Muscle of leg (tissue), 3 donors: ENCODE measurements at regions not wholly inside any gene's neighbourhood (a gene's known extent, or its start where the extent isn't known, plus 50 kb on each side); places are given as distances from the start of the nearest gene placed in this dataset.

Experiments used
- DNase-seq: peaks from one replicate; pipeline ENCODE4 v3.0.0; 2013
- H3K27ac ChIP-seq: one replicate; pipeline ENCODE4 v1.5.1; 2013; ENCODE audit warnings: mild to moderate bottlenecking, low read length, control low read depth
- H3K27me3 ChIP-seq: one replicate; pipeline ENCODE4 v1.6.1; 2013; ENCODE audit warnings: low read length; ENCODE audit not compliant: control insufficient read depth, insufficient read depth
- H3K36me3 ChIP-seq: one replicate; pipeline ENCODE4 v1.6.1; 2013; ENCODE audit warnings: low read length; ENCODE audit not compliant: control insufficient read depth, insufficient read depth
- H3K4me1 ChIP-seq: one replicate; pipeline ENCODE4 v1.6.1; 2013; ENCODE audit warnings: low read length; ENCODE audit not compliant: control insufficient read depth, insufficient read depth
- H3K4me3 ChIP-seq: one replicate; pipeline ENCODE4 v1.5.1; 2013; ENCODE audit warnings: low read length, control low read depth
- H3K9me3 ChIP-seq: replicated peaks from 2 replicates; pipeline ENCODE4 v1.6.1; 2013; ENCODE audit warnings: low read depth, low read length; ENCODE audit not compliant: control insufficient read depth
- WGBS: methylation state at CpG from one replicate; pipeline ENCODE4 v1.1.5; 2013; ENCODE audit warnings: missing lambda C conversion rate; ENCODE audit not compliant: insufficient coverage; 5-methylcytosine and 5-hydroxymethylcytosine counted together

DNA sequence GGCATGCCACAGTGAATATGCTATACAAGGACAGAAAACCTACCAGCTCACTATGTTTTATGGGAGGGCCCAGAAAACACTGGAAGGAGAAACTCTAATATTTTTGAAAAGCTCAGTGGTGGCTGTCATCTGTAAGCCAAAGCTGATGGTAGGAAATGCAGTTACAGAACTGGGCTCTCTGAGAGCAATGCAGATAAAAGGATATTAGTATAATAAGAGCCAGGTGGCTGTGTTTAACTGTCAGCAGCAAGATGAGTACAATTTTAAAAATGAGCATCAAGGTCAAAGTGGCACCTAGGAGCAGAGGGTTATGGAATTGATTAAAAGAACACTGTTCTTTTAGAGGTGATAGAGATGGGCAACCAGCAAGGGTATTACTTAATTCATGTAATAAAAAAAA is 345.0 kb downstream of the NDFIP2 start:
- no peak overlapping the region for H3K4me3 ChIP-seq
- no peaks in the 10 kb centered on the region for H3K4me1 ChIP-seq
- no peaks in the 10 kb centered on the region for H3K9me3 ChIP-seq
- H3K36me3 ChIP-seq: no peaks in the 10 kb centered on the region
- H3K27ac ChIP-seq: no peak overlapping the region
- no peaks in the 10 kb centered on the region for H3K27me3 ChIP-seq
- DNase-seq: no peak

DNA sequence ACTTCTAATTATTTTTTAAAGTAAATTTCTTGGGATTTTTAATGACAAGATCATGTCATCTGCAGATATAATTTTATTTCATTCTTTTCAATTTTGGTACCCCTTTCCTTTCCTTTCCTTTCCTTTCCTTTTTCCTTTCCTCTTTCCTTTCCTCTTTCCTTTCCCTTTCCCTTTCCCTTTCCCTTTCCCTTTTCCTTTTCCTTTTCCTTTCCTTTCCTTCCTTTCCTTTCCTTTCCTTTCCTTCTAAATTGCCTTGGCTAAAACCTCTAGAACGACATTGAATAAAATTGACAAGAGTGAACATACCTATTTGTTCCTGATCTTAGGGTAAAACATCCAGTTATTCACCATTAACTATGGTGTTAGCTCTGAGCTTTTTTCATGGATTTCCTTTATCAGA is 334.1 kb downstream of the NDFIP2 start:
- Histone ChIP-seq H3K9me3 (no peaks in the 10 kb centered on the region), H3K4me1 (peaks cover 4% of the 10 kb centered on the region), H3K27ac (no peak overlapping the region), H3K4me3 (no peak overlapping the region), H3K36me3 (no peaks in the 10 kb centered on the region), H3K27me3 (no peaks in the 10 kb centered on the region)
- DNase-seq: no peak
- no CpG with 5 or more reads among the region's 1 CpG for WGBS

DNA sequence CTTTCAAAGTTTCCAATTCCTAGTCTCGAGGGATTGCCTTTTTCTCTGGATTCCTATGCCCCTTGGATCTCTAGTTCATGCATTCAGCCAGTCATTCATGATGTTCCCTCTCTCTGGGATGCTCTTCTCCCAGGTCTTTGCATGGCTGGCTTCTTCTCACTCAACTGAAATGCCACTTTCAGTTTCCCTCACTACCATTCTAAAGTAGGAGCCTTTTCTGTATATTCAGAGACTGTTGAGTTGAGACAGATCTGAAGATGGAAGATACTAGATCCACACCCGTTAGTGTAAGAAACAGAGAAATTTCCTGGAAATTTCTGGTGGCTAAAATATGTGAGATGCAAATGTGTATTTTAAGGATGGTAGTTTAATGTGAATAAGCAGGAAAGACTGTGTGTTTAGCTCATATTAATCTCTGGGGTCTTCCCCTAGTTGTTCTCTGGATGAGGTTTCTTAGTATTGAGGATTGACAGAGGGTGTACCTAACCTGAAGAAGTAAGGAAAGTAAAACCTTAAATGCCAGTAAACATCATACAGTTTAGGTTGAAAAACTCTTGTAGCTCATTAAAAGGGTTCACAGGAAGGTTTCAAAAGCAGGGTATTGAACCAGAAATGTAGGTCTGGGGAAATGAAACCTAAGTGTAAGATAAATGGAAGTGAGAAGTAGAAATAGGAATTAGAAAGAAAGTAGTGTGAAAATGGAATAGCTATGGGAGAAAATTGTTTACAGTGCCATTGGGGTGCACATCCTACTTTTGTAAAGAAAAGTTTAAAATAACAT is 331.3 kb downstream of the NDFIP2 start:
- Histone ChIP-seq H3K9me3 (no peaks in the 10 kb centered on the region), H3K4me1 (peaks cover 4% of the 10 kb centered on the region), H3K36me3 (no peaks in the 10 kb centered on the region), H3K4me3 (no peak overlapping the region), H3K27me3 (no peaks in the 10 kb centered on the region), H3K27ac (peak overlapping the region; percentile 30)
- DNase-seq: no peak
- WGBS: 78% methylated on average over 2 of the region's 2 CpGs

GRCh38 chr13:79811170-79811569 is 330.2 kb downstream of the NDFIP2 start:
- H3K36me3 ChIP-seq: no peaks in the 10 kb centered on the region
- H3K9me3 ChIP-seq: no peaks in the 10 kb centered on the region
- no peak for DNase-seq
- H3K4me1 ChIP-seq: peaks cover 4% of the 10 kb centered on the region
- no peaks in the 10 kb centered on the region for H3K27me3 ChIP-seq
- no peak overlapping the region for H3K27ac ChIP-seq
- no peak overlapping the region for H3K4me3 ChIP-seq
- no CpG with 5 or more reads among the region's 2 CpGs for WGBS

- no peak for DNase-seq
- Histone ChIP-seq H3K27me3 (no peaks in the 10 kb centered on the region), H3K9me3 (no peaks in the 10 kb centered on the region), H3K4me1 (peaks cover 4% of the 10 kb centered on the region), H3K4me3 (no peak overlapping the region), H3K27ac (no peak overlapping the region), H3K36me3 (no peaks in the 10 kb centered on the region)
- no CpG with 5 or more reads among the region's 4 CpGs for WGBS
Observed at GRCh38 chr13:79810669-79811068, 329.7 kb downstream of the NDFIP2 start.

DNA sequence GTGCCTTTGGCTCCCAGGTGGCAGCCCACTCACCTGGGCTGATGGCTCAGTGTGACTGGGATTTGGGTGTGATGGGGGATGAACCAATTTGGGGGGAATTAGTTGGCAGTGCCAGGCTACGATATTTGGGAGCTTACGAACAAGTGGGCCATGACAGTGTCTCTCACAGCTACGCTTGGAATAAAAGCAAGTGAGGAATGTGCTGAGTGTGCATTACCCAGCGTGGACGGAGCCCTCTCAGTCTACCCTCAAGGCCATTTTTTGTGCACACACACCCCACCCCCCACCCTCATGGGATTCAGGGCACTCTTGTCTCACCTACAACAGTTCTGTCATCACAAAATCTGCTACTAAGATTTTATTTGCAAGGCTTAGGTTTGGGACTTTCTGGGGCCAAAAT is 329.1 kb downstream of the NDFIP2 start:
- no peak overlapping the region for H3K4me3 ChIP-seq
- no peaks in the 10 kb centered on the region for H3K9me3 ChIP-seq
- H3K36me3 ChIP-seq: no peaks in the 10 kb centered on the region
- DNase-seq: no peak
- 60% methylated on average over 2 of the region's 5 CpGs for WGBS
- peaks cover 4% of the 10 kb centered on the region for H3K4me1 ChIP-seq
- H3K27me3 ChIP-seq: no peaks in the 10 kb centered on the region
- H3K27ac ChIP-seq: no peak overlapping the region

- no peak for DNase-seq
- Histone ChIP-seq H3K4me3 (no peak overlapping the region), H3K27ac (no peak overlapping the region), H3K27me3 (no peaks in the 10 kb centered on the region), H3K9me3 (no peaks in the 10 kb centered on the region), H3K4me1 (peaks cover 4% of the 10 kb centered on the region), H3K36me3 (no peaks in the 10 kb centered on the region)
- 88% methylated on average over 1 of the region's 3 CpGs for WGBS
Observed at GRCh38 chr13:79808475-79808874, 327.5 kb downstream of the NDFIP2 start.

DNA sequence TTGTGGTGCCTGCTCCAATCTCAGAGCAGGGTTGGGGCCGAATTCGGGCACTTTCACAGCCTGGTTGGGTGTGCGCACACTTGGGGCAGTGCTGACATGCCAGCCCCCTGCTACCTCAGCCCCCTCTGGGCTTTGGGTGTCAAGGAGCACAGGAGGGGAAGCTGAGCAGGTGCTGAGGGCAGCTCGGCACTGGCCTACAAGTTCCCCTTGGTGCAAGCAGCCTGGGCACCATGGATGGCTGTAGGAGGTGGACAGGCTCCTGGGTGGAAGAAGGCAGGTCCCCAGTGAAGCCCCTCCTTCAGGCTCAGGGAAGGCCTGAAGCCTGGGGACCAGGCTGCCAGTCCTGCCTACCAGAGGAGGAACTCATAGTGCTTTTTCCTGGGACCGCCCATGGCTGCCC is 326.6 kb downstream of the NDFIP2 start:
- Histone ChIP-seq H3K36me3 (no peaks in the 10 kb centered on the region), H3K9me3 (no peaks in the 10 kb centered on the region), H3K27me3 (no peaks in the 10 kb centered on the region), H3K4me3 (no peak overlapping the region), H3K4me1 (peaks cover 7% of the 10 kb centered on the region), H3K27ac (no peak overlapping the region)
- WGBS: 50% methylated on average over 2 of the region's 5 CpGs
- no peak for DNase-seq

DNA sequence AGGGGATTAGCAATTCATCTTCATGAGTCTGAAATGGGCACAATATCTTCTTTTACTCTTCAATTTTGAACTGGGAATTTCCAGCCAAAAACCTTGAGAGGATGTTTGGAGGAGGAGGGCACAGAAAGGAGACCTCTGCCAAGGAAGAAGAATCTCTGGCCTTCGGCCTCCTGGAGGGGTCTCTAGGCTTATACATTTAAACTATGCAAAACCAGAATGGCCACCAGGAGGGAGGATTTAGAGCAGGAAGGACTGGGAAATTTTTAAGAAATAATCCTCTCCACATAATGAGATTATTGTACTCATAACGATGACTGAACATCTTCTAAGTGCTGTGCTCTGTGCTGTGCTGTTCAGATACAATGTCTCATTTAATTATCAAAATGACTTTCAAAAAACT is 325.9 kb downstream of the NDFIP2 start:
- Histone ChIP-seq H3K27ac (no peak overlapping the region), H3K36me3 (no peaks in the 10 kb centered on the region), H3K4me1 (peaks cover 7% of the 10 kb centered on the region), H3K9me3 (no peaks in the 10 kb centered on the region), H3K4me3 (no peak overlapping the region), H3K27me3 (no peaks in the 10 kb centered on the region)
- DNase-seq: no peak
- WGBS: no CpG with 5 or more reads among the region's 2 CpGs

- H3K27me3 ChIP-seq: no peaks in the 10 kb centered on the region
- DNase-seq: no peak
- H3K36me3 ChIP-seq: no peaks in the 10 kb centered on the region
- H3K4me1 ChIP-seq: peaks cover 3% of the 10 kb centered on the region
- WGBS: no CpG with 5 or more reads among the region's 1 CpG
- H3K4me3 ChIP-seq: no peak overlapping the region
- no peak overlapping the region for H3K27ac ChIP-seq
- no peaks in the 10 kb centered on the region for H3K9me3 ChIP-seq
Observed at GRCh38 chr13:79805317-79805716, 324.4 kb downstream of the NDFIP2 start.

GRCh38 chr13:79803989-79804388 is 323.0 kb downstream of the NDFIP2 start:
- no peak for DNase-seq
- H3K27me3 ChIP-seq: no peaks in the 10 kb centered on the region
- H3K9me3 ChIP-seq: no peaks in the 10 kb centered on the region
- WGBS: no CpG with 5 or more reads among the region's 4 CpGs
- H3K4me1 ChIP-seq: peaks cover 5% of the 10 kb centered on the region
- H3K36me3 ChIP-seq: no peaks in the 10 kb centered on the region
- no peak overlapping the region for H3K27ac ChIP-seq
- H3K4me3 ChIP-seq: no peak overlapping the region
